HFFc6 (cell line): ENCODE measurements at regions not wholly inside any gene's neighbourhood (a gene's known extent, or its start where the extent isn't known, plus 50 kb on each side); places are given as distances from the start of the nearest gene placed in this dataset.

Experiments
- DNase-seq: peaks from one replicate; pipeline ENCODE4 v3.0.0-alpha.2; 2018
- H3K27ac Mint-ChIP-seq: 2 replicates; pipeline ENCODE4 v1.8.0; 2020; ENCODE audit warnings: mild to moderate bottlenecking, mixed read lengths
- H3K27me3 Mint-ChIP-seq: 2 replicates; pipeline ENCODE4 v1.8.0; 2021; ENCODE audit warnings: mild to moderate bottlenecking, moderate library complexity, mixed read lengths; ENCODE audit not compliant: insufficient read depth
- H3K36me3 Mint-ChIP-seq: 2 replicates; pipeline ENCODE4 v1.8.0; 2021; ENCODE audit warnings: low read depth, mixed read lengths
- H3K4me1 Mint-ChIP-seq: 2 replicates; pipeline ENCODE4 v1.8.0; 2020; ENCODE audit warnings: low read depth, mixed read lengths
- H3K4me3 Mint-ChIP-seq: 2 replicates; pipeline ENCODE4 v1.8.0; 2020; ENCODE audit warnings: mild to moderate bottlenecking, moderate library complexity, mixed read lengths
- H3K9me3 Mint-ChIP-seq: 2 replicates; pipeline ENCODE4 v1.8.0; 2020; ENCODE audit warnings: mild to moderate bottlenecking, mixed read lengths
- CTCF ChIP-seq: fragments of 200-600 bp; sonication (generic); IDR thresholded peaks from 2 replicates; pipeline ENCODE4 v1.5.0; 2021; ENCODE audit warnings: antibody characterized with exemption, mild to moderate bottlenecking

- Mint-ChIP-seq H3K9me3 (no peaks in the 10 kb centered on the region), H3K36me3 (no peaks in the 10 kb centered on the region), H3K4me3 (no peak overlapping the region), H3K27ac (no peak overlapping the region), H3K27me3 (peaks cover 16% of the 10 kb centered on the region), H3K4me1 (peaks cover 6% of the 10 kb centered on the region)
- no peak for TF ChIP-seq CTCF
- DNase-seq, result no peak
Measured at GRCh38 chr19:30667227-30667626, 295.0 kb downstream of the ZNF536 start.

DNA sequence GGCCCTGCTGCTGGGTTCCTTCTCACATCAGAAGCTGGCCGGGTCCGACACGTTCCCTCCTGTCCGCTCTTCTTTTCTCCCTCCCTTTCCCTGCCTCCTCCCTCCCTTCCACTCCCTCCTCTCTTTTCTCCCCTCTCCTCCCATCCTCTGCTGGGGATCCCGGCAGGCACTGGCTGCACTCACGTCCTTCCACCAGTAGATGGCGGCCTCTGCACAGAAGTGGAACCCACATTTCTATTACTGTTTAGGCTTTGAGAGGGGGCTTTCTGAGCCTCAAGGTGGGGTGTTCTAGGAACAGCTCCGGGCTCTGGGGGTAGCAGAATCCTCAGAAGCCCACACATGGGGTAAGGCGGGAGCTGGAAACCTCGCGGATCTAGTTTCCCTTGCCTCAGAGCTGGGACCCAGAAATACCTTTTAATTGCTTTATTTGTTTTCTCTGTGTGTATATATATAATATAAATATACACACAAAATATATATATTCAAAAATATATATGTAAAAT lies 294.2 kb downstream of the ZNF536 start:
- Mint-ChIP-seq H3K9me3 (no peaks in the 10 kb centered on the region), H3K27me3 (peaks cover 16% of the 10 kb centered on the region), H3K4me1 (peaks cover 10% of the 10 kb centered on the region), H3K36me3 (no peaks in the 10 kb centered on the region), H3K4me3 (no peak overlapping the region), H3K27ac (no peak overlapping the region)
- peak; percentile 91 for TF ChIP-seq CTCF
- DNase-seq, result peak; percentile 10

DNA sequence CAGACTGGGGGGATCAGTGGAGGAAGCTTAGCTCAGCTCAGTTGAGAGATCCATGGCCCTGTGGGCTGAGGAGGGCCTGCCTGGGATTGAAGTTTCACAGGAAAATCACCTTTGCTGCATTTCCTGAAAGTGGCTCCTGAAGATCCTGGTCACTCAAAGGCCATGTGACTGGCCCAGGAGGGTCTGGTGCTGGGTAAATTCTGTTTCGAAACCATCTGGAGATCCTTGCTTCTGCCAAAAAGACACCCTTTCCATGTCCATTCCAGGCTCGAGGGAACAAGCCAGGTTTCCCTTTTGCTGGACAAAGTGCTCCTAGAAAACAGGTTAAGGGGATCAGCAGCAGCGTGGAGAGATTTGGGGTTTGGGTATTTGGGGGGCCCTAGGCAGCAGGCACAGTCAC lies 293.3 kb downstream of the ZNF536 start:
- DNase-seq, result no peak
- Mint-ChIP-seq H3K4me3 (no peak overlapping the region), H3K27ac (no peak overlapping the region)

DNA sequence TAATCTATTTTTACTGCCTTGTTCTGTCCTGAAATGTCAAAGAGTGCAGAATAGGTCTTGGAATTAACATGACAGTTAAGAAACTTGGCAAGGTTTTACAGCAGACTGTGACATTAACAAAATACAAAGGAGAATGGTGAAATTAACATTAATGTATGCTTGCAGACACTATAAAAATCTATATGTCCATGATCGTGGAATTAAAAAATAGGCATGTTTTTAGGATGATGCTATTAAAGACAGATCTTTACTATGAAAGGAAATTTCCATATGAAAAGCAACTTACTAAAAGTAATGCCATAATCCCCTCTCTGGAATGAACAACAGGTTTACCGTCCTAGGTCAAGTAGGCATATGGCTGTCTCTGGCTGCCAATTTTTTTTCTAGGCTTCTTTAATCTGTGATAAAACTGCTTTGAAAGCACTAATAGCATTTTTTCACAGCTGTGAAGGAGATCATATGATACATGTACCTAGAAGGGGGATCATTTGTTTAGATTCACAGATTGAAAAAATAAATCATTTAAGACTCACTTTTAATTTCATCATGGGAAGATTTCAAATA lies 291.5 kb downstream of the ZNF536 start:
- Mint-ChIP-seq H3K4me3 (no peak overlapping the region), H3K9me3 (no peaks in the 10 kb centered on the region), H3K36me3 (no peaks in the 10 kb centered on the region), H3K27ac (no peak overlapping the region), H3K27me3 (peaks cover 7% of the 10 kb centered on the region), H3K4me1 (peaks cover 10% of the 10 kb centered on the region)
- TF ChIP-seq CTCF, result no peak
- DNase-seq, result no peak

More for the DNA sequence above, 293.3 kb downstream of the ZNF536 start:
- no peaks in the 10 kb centered on the region for H3K36me3 Mint-ChIP-seq
- no peaks in the 10 kb centered on the region for H3K9me3 Mint-ChIP-seq
- peaks cover 10% of the 10 kb centered on the region for H3K4me1 Mint-ChIP-seq
- no peak for TF ChIP-seq CTCF
- peaks cover 11% of the 10 kb centered on the region for H3K27me3 Mint-ChIP-seq

DNA sequence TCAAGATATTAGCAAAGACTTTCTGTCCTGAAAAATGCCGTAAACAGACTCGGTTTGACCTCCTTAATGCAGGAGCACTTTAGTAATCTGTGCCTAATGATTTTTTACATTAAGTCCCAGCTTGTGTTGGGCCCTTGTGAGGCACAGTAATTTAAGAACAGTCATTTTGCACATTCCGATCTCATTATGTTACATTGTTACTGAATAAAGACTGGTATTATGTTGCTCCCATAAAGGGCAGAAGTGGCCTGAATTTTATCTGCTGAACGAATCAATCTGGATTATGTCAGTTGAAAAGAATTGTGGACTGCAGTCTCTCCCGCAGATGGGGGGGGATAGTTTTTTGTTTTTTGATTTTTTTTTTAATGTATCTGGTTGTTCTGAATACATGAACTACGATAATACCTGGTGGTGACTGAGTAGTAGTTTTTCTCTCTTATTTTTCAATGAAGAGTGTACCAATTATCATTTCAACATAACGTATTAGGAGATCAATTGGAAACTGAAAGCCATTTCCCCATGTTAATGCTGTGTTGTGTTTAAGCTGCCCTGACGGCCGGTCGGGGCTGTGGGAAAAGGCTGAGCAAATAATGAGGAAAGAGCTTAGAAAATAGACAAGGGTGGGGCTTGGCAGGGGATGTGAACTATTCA lies 290.2 kb downstream of the ZNF536 start:
- Mint-ChIP-seq H3K27me3 (peaks cover 11% of the 10 kb centered on the region), H3K9me3 (no peaks in the 10 kb centered on the region), H3K36me3 (no peaks in the 10 kb centered on the region), H3K4me3 (peak overlapping the region; percentile 60), H3K4me1 (peaks cover 10% of the 10 kb centered on the region), H3K27ac (no peak overlapping the region)
- TF ChIP-seq CTCF, result no peak
- DNase-seq, result no peak
